ENCODE measurements at regions not wholly inside any gene's neighbourhood (a gene's known extent, or its start where the extent isn't known, plus 50 kb on each side); places are given as distances from the start of the nearest gene placed in this dataset.

DNA sequence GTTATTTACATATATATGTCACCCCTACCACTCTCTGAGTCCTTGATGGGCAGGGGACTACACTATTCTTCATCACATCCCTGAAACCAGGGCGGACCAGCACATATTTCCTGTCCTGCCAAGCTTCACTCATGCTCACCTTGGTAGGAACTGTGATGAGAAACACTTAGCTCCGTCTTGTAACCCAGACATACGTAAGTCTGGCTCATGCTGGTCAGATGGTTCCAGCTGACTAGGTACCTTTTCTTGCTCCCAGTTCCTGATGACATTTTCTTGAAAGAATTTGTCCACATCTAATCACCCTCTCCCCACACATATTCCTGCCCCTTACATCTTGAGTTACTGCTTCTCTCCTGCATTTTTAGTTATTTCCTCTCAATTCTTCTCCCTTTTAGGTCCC is 122.2 kb upstream of the MYLIP start:
- TF ChIP-seq EZH2 (IDR thresholded peaks at IDR 0.05; ENCODE audit: insufficient read depth, poor library complexity, severe bottlenecking) (no peak), EZH2phosphoT487 (IDR thresholded peaks at IDR 0.05; ENCODE audit: insufficient read depth, low read depth) (no peak)

All from GM23248 (cell line).